Activated CD4-positive, alpha-beta T cell treated with anti-CD3 and anti-CD28 coated beads, Interleukin-2, amount 50 U/mL, for 48 hours (primary cell): ENCODE measurements at regions not wholly inside any gene's neighbourhood (a gene's known extent, or its start where the extent isn't known, plus 50 kb on each side); places are given as distances from the start of the nearest gene placed in this dataset.
A peak's percentile ranks its signal among the peaks of the same experiment; 100 is the strongest.
"Not testable (repeated sequence)": the region's sequence is repeated elsewhere in the genome, so short reads cannot be mapped to it uniquely, and the experiment has no call there.

ENCODE experiments used
- DNase-seq, 2 experiments: peaks; one replicate each; pipeline ENCODE4 v3.0.0-alpha.2; 2020

- not testable (repeated sequence) for DNase-seq
Measured at GRCh38 chr7:135872861-135873260, 104.3 kb downstream of the MTPN start.

GRCh38 chr7:135862586-135863340, 114.2 kb upstream of the FAM180A start:
- no peak for DNase-seq

GRCh38 chr7:135859538-135859937, 110.9 kb upstream of the FAM180A start:
- DNase-seq: no peak

GRCh38 chr7:135858851-135859250, 110.2 kb upstream of the FAM180A start:
- DNase-seq: no peak

GRCh38 chr7:135858379-135858778, 109.8 kb upstream of the FAM180A start:
- no peak for DNase-seq

- DNase-seq: no peak
Measured at GRCh38 chr7:135857519-135858274, 109.1 kb upstream of the FAM180A start.

GRCh38 chr7:135856356-135857144, 107.9 kb upstream of the FAM180A start:
- no peak for DNase-seq

GRCh38 chr7:135855846-135856245, 107.2 kb upstream of the FAM180A start:
- no peak for DNase-seq

- DNase-seq: no peak
Measured at GRCh38 chr7:135853499-135853898, 104.9 kb upstream of the FAM180A start.

- DNase-seq: no peak
Measured at GRCh38 chr7:135853008-135853407, 104.4 kb upstream of the FAM180A start.

- no peak for DNase-seq
Measured at GRCh38 chr7:135847242-135847641, 98.6 kb upstream of the FAM180A start.

GRCh38 chr7:135846339-135846738, 97.7 kb upstream of the FAM180A start:
- no peak for DNase-seq

GRCh38 chr7:135845415-135846075, 96.9 kb upstream of the FAM180A start:
- no peak for DNase-seq

GRCh38 chr7:135844903-135845302, 96.3 kb upstream of the FAM180A start:
- no peak for DNase-seq

GRCh38 chr7:135843214-135843613, 94.6 kb upstream of the FAM180A start:
- peak in 1 of 2 experiments; percentile 6 for DNase-seq

GRCh38 chr7:135842446-135843179, 94.0 kb upstream of the FAM180A start:
- no peak for DNase-seq

- DNase-seq: no peak
Measured at GRCh38 chr7:135840591-135840990, 92.0 kb upstream of the FAM180A start.

- DNase-seq: no peak
Measured at GRCh38 chr7:135837675-135838074, 89.1 kb upstream of the FAM180A start.

GRCh38 chr7:135834266-135834665, 85.7 kb upstream of the FAM180A start:
- no peak for DNase-seq

- no peak for DNase-seq
Measured at GRCh38 chr7:135833642-135834041, 85.0 kb upstream of the FAM180A start.

GRCh38 chr7:135831455-135832195, 83.0 kb upstream of the FAM180A start:
- no peak for DNase-seq
